Activated naive CD4-positive, alpha-beta T cell treated with anti-CD3 and anti-CD28 coated beads, Interleukin-2, amount 50 U/mL, for 72 hours (primary cell): ENCODE measurements at regions not wholly inside any gene's neighbourhood (a gene's known extent, or its start where the extent isn't known, plus 50 kb on each side); places are given as distances from the start of the nearest gene placed in this dataset.

Experiments used
- ATAC-seq, 2 donors: fragments of 150-1000 bp; cut with Tn5 transposase; 2 replicates each; pipeline ENCODE4 v1.10.0; 2021; ENCODE audit warnings: mild to moderate bottlenecking in 2 of 2, moderate library complexity in 2 of 2
- DNase-seq, 2 donors: peaks; one replicate each; pipeline ENCODE4 v3.0.0; 2021 to 2022; ENCODE audit warnings: low spot score in 2 of 2
- H3K27ac Mint-ChIP-seq, 2 donors: one replicate each; pipeline ENCODE4 v1.8.0; 2022; ENCODE audit warnings: mild to moderate bottlenecking in 2 of 2, mixed read lengths in 2 of 2
- H3K36me3 Mint-ChIP-seq, 2 donors: one replicate each; pipeline ENCODE4 v1.8.0; 2022; ENCODE audit warnings: mixed read lengths in 2 of 2
- H3K9me3 Mint-ChIP-seq, 2 donors: one replicate each; pipeline ENCODE4 v1.8.0; 2022; ENCODE audit warnings: mixed read lengths in 2 of 2

DNA sequence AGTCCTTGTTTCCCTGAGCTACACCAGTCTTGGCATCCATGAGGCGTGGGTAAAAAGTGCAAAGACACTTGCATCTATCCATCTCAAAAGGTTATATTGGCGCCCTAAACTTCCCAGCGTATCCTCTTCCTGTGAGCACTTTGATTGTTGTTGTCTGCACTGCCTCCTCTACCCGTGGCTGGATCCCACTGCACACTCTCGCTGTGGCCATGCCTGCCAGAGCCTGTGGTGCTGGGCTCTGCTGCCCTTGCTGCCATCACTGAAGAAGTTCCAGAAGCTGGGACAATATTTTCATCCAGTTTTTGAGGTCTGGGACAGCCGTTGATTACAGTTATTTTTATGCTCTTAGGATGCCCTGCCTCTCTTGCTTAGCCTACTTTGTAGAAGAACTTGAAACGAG is 85.3 kb upstream of the PCGF5 start:
- no peaks in the 10 kb centered on the region for H3K9me3 Mint-ChIP-seq
- no peak overlapping the region for H3K27ac Mint-ChIP-seq
- DNase-seq (no peak), ATAC-seq (no peak)
- H3K36me3 Mint-ChIP-seq: no peaks in the 10 kb centered on the region

DNA sequence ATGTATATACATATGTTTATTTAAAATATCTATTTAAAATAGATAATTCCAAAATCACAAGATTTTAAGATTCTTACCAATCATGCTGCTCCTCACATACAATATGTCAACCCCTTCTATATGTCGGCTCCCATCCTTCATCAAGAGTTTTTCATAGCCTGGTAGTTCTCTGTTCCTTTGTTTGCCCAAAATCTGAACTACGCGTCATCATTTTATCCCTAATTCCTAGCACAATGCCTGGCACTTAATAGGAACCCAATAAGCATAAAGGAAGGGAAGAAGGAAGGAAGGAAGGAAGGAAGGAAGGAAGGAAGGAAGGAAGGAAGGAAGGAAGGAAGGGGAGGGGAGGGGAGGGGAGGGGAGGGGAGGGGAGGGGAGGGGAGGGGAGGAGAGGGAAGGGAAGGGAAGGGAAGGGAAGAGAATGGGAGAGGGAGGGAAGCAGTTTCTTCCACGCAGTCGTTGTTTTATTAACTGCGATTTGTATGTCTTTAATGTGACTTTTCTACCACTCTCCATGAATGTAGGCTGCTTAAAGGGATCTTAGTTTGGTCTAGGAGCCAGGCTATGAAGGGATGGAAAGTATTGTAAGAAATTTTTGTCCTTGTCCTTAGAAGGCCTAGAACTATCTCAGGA is 83.3 kb upstream of the PCGF5 start:
- DNase-seq: no peak
- no peak overlapping the region for H3K27ac Mint-ChIP-seq

DNA sequence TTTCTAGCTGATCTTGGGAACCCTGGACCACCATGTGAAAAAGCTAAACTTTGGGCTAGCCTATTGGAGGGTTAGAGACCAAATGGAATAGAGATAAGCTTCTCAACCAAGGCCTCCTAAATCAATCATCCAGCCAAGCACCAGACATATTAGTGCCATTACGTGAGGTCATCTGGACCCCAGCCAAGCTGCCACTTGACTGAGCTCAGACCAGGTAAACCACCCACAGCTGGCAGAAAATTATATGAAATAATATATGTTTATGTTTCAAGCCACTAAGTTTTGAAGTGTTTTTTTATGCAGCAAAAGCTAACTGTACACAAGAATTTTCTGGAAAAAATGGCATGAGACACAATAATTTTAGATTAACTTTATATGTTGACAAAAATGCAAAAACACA is 82.6 kb upstream of the PCGF5 start:
- Mint-ChIP-seq H3K36me3 (no peaks in the 10 kb centered on the region), H3K9me3 (no peaks in the 10 kb centered on the region), H3K27ac (no peak overlapping the region)
- ATAC-seq (no peak), DNase-seq (no peak)

More for the DNA sequence above, 83.3 kb upstream of the PCGF5 start:
- no peaks in the 10 kb centered on the region for H3K36me3 Mint-ChIP-seq
- H3K9me3 Mint-ChIP-seq: no peaks in the 10 kb centered on the region
- no peak for ATAC-seq

DNA sequence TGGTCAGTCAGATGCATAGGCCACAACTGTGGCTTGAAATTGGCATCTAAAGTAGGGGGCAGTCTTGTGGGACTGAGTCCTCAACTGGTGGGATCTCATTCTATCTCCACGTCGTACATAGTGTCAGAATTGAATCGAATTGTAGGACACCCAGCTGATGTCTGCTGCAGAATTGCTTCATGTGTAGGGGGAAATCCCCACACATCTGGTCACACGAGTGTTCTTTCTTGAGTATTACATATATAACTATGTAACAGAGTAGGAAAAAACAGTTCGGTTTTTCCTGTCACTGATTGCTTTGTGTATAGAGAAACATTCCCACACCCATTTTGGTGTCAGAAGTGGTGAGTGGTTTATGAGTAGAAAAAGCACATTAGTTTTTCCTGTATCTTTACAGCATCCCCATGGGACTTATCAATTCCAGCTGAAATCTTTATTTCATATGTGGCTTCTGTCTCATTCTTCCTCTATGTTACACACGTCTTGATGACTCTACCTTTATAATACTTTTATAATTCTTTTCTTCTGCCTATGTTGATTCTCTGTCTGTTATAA is 79.4 kb upstream of the PCGF5 start:
- no peak overlapping the region for H3K27ac Mint-ChIP-seq
- H3K9me3 Mint-ChIP-seq: no peaks in the 10 kb centered on the region
- ATAC-seq: no peak
- DNase-seq: no peak
- H3K36me3 Mint-ChIP-seq: no peaks in the 10 kb centered on the region

DNA sequence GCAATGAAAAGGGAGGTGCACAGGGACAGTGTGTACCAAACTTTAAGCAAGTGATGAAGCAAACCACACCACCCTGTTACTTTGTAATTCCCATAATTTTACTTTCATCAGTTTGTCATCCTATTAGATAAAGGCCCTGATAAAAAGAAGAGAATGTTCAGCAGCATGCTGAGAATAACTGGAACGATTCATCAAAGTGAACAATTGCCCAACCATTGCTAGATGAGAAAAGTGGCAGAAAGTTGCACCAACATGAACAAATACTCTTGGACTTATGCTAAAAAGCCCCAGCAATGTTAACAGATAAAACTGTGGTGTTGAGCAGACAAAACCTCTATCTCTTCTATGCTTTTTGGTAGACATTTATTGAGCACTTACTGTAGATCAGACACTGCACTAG is 75.5 kb upstream of the PCGF5 start:
- Mint-ChIP-seq H3K36me3 (no peaks in the 10 kb centered on the region), H3K27ac (no peak overlapping the region), H3K9me3 (peaks cover 0 to 4% of the 10 kb centered on the region in 2 donors)
- DNase-seq (no peak), ATAC-seq (no peak)

DNA sequence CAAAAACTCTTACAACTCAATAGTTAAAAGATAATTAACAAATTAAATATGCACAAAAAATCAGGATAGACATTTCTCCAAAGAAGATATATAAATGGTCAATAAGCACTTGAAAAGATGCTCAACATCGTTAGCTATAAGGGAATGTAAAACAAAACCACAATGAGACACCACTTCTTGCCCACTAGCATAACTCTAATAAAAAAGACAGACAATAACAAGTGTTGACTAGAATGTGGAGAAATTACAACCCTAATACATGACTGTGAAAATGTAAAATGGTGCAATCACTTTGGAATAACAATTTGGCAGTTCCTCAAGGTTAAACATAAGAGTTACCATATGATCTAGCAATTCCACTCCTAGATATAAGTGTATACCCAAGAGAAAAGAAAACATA is 74.3 kb upstream of the PCGF5 start:
- DNase-seq (no peak), ATAC-seq (no peak)
- H3K27ac Mint-ChIP-seq: no peak overlapping the region
- peaks cover 0 to 4% of the 10 kb centered on the region in 2 donors for H3K9me3 Mint-ChIP-seq
- no peaks in the 10 kb centered on the region for H3K36me3 Mint-ChIP-seq

DNA sequence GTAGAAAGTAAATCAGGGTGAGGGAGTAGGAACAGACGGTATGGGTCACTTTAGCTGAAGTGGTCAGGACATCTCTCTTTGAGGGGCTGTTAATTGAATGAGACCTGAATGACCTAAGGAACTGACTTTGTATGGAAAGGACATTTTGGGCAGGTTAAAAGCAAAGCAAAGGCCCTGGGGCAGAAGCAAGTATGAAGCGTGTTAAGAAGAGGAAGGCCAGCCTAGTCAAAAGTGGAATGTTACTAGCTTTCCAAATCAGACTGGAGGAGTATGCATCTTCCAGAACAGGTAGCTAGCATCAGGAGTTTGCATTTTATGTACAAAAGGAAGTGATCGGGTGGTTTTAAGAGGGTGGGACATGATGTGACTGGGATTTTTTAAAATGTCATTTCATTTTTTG is 70.9 kb upstream of the PCGF5 start:
- no peaks in the 10 kb centered on the region for H3K36me3 Mint-ChIP-seq
- DNase-seq (no peak), ATAC-seq (no peak)
- peaks cover 0 to 4% of the 10 kb centered on the region in 2 donors for H3K9me3 Mint-ChIP-seq
- H3K27ac Mint-ChIP-seq: no peak overlapping the region

DNA sequence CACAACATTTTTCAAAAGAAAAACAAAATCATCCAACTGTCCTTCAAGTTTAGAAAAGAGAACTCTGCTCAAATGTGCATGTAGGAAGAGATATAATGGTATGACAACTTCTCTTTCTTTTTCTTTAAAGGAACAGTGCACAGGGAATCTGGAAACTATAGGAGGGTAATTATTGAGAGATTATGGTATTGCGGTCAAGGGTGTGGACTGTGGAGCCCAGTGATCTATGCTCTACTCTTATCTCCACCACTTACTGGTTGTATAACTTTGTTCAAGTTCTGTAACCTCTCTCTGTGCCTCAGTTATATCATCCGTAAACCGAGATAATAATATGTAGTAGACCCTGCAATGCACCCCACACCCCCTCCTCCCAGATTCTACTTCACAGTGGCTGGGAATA is 69.8 kb upstream of the PCGF5 start:
- ATAC-seq (no peak), DNase-seq (no peak)
- Mint-ChIP-seq H3K9me3 (peaks cover 0 to 4% of the 10 kb centered on the region in 2 donors), H3K27ac (no peak overlapping the region), H3K36me3 (no peaks in the 10 kb centered on the region)

DNA sequence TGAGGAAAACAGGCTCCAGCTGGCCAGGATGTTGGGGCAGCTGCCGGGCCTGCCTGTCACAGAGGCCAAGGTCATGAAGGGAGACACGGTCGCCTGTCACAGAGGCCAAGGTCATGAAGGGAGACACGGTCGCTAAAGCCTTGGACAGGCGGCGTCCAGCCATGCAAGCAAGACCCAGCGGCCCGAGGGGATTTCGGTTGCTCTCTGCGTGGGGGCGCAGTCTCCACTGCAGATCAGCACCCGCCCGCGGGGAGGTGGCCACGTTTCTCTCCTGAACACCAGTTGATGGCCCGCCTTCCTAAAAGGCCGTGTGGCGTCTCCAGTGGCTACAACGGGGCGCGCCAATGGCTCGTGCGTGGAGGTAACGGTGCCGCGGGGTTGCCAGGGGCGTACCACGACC is 67.0 kb upstream of the PCGF5 start:
- Mint-ChIP-seq H3K36me3 (no peaks in the 10 kb centered on the region), H3K9me3 (peaks cover 0 to 5% of the 10 kb centered on the region in 2 donors), H3K27ac (no peak overlapping the region)
- no peak for DNase-seq
- ATAC-seq: no peak

DNA sequence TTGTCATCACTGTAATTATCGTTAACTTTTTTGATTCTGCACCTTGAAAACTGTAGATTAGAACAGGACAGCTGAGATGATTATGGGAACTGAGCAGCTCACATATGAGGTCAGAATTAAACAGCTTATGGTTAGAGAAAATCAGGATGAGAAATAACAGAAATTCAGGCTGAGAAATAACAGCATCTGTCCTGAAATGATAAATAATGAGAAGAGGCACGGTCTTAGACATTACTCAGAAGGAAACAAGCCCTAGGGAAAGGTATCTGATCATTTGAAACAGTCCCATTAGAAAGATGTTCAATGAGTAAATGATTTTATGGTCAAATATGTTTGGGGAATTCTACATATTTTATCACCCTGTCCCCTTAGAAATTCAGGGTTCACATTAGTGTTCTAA is 65.6 kb upstream of the PCGF5 start:
- H3K36me3 Mint-ChIP-seq: no peaks in the 10 kb centered on the region
- H3K9me3 Mint-ChIP-seq: peaks cover 0 to 5% of the 10 kb centered on the region in 2 donors
- DNase-seq: no peak
- ATAC-seq: peak in 1 of 2 donors; percentile 32
- H3K27ac Mint-ChIP-seq: no peak overlapping the region

DNA sequence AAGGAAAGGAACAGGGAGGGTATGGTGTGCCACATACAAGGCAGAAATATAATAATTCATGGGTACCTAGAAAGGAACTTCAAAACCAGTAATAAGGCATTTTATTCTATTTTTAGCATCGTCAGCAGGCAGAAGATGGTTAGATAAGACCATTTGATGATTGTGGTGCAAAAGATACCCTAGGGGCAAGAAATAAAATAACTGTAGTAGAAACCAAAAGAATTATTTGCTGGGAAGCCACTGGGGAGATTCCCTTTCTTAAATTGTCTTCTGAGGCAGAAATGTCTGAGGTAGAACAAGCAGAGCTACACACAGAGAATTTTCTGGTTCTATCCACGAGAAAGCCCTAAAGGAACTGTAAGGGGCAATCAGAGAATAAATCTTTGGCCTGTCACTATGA is 64.3 kb upstream of the PCGF5 start:
- H3K9me3 Mint-ChIP-seq: peaks cover 0 to 5% of the 10 kb centered on the region in 2 donors
- ATAC-seq: no peak
- no peak overlapping the region for H3K27ac Mint-ChIP-seq
- no peaks in the 10 kb centered on the region for H3K36me3 Mint-ChIP-seq
- DNase-seq: no peak

DNA sequence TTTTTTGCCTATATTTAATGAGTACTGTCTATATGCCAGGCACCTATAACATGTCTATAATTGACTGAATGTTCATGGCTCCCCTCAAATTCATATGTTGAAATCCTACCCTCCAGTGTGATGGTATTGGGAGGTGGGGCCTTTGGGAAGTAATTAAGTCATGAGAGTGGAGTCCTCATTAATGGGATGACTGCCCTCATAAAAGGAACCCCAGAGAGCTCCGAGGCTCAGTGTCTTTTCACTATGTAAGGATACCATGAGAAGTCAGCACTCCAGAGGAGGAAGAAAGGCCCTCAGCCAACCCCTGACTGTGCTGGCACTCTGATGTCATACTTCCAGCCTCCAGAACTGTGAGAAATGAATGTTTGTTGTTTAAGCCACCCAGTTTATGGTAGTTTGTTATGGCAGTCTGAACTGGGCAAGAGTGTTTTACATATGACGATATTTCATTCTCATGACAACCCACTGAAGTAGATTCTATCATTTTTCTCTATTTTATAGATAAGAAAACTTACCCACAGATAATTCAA is 61.1 kb upstream of the PCGF5 start:
- DNase-seq: no peak
- ATAC-seq: no peak
- Mint-ChIP-seq H3K36me3 (peaks cover 0 to 9% of the 10 kb centered on the region in 2 donors), H3K27ac (no peak overlapping the region), H3K9me3 (peaks cover 0 to 5% of the 10 kb centered on the region in 2 donors)

DNA sequence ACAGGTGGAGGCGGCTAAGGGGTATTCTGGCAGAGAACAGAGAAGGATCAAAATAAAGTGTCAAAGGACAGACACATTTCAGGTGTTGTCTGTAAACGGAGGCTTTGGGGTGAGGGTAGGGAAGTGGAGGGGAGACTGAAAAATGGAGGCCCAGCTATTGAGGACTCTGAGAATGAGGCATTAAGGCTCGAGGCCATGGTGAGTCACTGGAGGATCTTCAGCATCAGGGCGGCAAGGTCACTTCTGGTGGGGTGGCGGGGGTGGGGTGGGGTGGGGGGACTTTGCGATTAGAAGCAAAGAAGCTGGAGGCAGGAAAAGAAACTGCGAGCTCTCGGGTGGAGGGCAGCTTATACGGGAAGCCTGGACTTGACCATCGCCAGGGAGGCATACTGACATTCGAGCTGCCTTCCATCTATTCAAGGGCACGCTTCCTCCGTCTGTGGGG is 58.4 kb upstream of the PCGF5 start:
- Mint-ChIP-seq H3K9me3 (peaks cover 0 to 6% of the 10 kb centered on the region in 2 donors), H3K36me3 (peaks cover 2 to 9% of the 10 kb centered on the region in 2 donors), H3K27ac (peak overlapping the region; percentile 87 to 97)
- DNase-seq (peak in 1 of 2 donors; percentile 7), ATAC-seq (peak in 1 of 2 donors; percentile 40)

DNA sequence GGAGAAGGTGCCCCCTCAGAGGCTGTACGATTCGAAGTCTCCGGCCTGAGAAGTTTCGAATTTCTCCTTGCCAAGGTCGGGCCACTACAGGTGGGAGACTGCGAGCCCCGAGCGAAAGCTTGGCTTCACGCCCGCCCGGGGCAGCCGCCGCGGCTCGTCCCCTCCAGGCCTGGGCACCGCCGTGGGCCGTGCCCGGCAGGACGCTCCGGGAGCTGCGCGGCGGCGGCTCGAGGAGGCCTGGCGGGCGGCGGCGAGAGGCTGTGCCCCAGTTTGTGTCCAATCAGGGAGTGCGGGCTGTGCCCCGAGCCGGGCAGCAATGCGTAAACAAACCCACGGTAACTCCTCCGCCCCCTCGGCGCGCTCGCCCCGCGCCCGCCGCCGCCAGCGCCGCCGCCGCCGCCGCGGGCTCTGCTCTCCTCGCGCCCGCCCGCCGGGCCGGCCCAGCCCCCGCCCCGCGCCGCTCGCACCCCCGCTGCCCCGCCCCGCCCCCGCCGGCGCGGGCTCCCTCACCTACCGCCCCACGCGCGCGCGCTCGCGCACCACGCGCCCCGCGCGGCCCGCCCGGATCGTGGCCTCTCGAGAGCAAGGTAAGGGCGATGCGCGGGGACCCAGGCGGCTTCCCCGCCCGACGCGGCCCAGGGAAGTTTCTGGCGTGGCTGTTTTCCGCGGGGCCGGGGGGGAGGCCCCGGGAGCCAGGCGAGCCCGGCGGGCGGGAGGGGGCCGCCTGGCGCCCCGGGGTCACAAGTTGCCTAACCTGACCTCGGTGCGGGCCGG is 57.8 kb upstream of the PCGF5 start:
- DNase-seq (peak; percentile 61 to 78), ATAC-seq (peak; percentile 51 to 65)
- Mint-ChIP-seq H3K27ac (peak overlapping the region; percentile 11 to 97), H3K9me3 (peaks cover 6 to 8% of the 10 kb centered on the region in 2 donors), H3K36me3 (peaks cover 8 to 15% of the 10 kb centered on the region in 2 donors)

DNA sequence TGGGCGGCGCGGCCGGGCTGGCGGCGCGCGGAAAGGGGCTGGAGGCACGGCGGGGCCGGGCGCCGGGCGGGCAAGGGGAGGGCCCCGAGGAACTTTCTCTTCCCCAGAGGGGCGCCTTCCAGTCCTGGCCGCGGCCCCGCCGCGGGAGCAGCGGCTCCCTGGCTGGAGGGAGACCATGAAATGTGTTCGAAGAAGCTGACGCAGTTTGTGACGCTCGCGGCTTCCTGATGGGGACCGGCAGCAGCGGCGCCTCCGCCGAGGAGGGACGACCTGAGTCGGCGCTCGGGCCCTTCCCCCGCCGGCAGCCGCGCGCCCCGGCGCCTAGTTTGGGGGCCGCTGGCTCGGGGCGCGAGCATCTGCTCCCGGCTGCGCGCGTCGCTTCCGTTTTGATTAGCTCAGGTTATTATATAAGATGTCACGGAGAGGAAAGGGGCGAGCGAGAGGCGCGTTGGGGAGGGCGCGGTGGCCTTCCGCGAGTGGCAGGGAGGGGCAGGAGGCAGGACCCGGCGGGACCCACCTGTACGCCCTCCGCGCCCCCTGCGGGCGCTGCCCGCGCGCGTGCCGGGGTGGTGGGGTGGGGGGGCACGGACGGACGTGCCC is 57.1 kb upstream of the PCGF5 start:
- H3K9me3 Mint-ChIP-seq: peaks cover 13 to 14% of the 10 kb centered on the region in 2 donors
- peak overlapping the region; percentile 88 to 90 for H3K27ac Mint-ChIP-seq
- ATAC-seq: peak; percentile 50 to 60
- H3K36me3 Mint-ChIP-seq: peaks cover 15 to 22% of the 10 kb centered on the region in 2 donors
- DNase-seq: peak in 1 of 2 donors; percentile 71

DNA sequence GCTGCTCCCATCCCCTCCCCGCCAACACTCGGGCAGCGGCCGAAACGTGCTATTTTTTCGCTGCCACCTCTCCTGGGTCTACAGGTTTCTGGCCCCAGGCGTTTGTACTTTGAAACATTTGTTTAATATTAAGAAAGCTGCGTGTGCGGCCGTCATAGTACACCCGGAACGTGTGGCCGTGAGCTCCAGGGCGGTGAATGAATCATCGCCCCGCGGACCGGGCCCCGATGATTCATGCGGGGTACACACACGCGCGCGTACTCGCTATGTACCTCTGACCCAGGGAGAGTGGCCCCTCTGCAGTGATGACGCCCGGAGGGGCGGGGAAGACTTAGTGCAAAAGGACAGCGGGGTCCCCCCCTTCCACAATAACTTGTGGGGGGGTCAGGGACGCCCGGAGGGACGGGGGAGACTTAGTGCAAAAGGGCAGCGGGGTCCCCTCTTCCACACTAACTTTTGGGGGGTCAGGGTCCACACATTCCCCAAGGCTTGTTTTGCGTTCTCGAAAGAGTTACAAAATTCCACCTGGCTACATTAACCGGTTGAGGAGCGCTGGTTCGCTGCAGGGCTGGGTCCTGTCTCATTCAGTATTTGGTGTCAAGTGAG is 56.5 kb upstream of the PCGF5 start:
- peak overlapping the region; percentile 88 to 96 for H3K27ac Mint-ChIP-seq
- peaks cover 17 to 23% of the 10 kb centered on the region in 2 donors for H3K36me3 Mint-ChIP-seq
- ATAC-seq: peak; percentile 83 to 84
- H3K9me3 Mint-ChIP-seq: peaks cover 13 to 15% of the 10 kb centered on the region in 2 donors
- DNase-seq: peak; percentile 69 to 84
